ENCODE measurements at regions not wholly inside any gene's neighbourhood (a gene's known extent, or its start where the extent isn't known, plus 50 kb on each side); places are given as distances from the start of the nearest gene placed in this dataset.
A peak's percentile ranks its signal among the peaks of the same experiment; 100 is the strongest.

DNA sequence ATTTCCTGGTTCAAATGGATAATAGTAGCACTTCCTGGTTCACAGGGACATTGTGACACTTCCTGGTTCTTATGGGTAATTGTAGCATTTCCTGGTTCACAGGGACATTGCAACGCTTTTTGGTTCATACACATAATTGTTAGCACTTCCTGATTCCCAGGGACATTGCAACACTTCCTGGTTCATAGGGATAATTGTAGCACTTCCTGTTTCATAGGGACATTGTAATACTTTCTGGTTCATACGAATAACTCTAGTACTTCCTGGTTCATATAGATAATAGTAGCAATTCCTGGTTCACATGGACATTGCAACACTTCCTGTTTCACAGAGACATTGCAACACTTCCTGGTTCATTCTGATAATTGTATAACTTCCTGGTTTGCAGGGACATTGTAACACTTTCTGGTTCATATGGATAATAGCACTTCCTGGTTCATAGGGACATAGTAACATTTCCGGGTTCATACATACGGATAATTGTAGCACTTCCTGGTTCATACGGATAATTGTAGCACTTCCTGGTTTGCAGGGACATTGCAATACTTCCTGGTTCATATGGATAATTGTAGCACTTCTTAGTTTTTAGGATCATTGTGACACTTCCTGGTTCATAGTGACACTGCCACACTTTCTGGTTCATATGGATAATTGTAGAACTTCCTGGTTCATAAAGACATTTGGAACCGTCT, 61.6 kb upstream of the CD99 start:
- TF ChIP-seq, protein P1, sequence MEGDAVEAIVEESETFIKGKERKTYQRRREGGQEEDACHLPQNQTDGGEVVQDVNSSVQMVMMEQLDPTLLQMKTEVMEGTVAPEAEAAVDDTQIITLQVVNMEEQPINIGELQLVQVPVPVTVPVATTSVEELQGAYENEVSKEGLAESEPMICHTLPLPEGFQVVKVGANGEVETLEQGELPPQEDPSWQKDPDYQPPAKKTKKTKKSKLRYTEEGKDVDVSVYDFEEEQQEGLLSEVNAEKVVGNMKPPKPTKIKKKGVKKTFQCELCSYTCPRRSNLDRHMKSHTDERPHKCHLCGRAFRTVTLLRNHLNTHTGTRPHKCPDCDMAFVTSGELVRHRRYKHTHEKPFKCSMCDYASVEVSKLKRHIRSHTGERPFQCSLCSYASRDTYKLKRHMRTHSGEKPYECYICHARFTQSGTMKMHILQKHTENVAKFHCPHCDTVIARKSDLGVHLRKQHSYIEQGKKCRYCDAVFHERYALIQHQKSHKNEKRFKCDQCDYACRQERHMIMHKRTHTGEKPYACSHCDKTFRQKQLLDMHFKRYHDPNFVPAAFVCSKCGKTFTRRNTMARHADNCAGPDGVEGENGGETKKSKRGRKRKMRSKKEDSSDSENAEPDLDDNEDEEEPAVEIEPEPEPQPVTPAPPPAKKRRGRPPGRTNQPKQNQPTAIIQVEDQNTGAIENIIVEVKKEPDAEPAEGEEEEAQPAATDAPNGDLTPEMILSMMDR (conservative IDR thresholded peaks at IDR 0.05; ENCODE audit: low read depth, low read length) = no peak
- no peak for TF ChIP-seq EZH2 (IDR thresholded peaks at IDR 0.05; ENCODE audit: borderline replicate concordance, low read depth, low read length, poor library complexity, severe bottlenecking)
- CTCF ChIA-PET = no interaction called here

DNA sequence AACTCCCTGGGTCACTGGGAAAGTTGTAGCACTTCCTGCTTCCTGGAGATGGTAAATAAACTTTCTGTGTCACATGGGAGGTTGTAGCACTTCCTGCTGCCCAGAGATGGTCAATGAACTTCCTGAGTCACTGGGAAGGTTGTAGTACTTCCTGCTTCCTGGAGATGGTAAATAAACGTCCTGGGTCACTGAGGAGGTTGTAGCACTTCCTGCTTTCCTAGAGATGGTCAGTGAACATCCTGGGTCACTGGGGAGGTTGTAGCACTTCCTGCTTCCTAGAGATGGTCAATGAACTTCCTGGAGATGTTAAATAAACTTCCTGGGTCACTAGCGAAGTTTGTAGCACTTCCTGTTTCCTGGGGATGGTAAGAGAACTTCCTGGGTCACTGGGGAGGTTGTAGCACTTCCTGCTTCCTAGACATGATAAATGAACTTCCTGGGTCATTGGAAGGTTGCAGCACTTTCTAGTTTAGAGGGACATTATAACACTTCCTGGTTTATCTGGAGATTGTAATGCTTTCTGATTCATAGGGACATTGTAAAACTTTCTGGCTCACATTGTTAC, 62.3 kb upstream of the CD99 start:
- Histone ChIP-seq H3K4me1 (ENCODE audit: insufficient read depth, low read length, poor library complexity, severe bottlenecking) (no peaks in the 10 kb centered on the region), H3K27me3 (replicated peaks; ENCODE audit: insufficient read depth, low read depth, low read length, poor library complexity) (no peaks in the 10 kb centered on the region), H3K27ac (ENCODE audit: low read depth, low read length, poor library complexity, severe bottlenecking) (no peak overlapping the region), H3K9me3 (ENCODE audit: low read depth, low read length, poor library complexity, severe bottlenecking) (peaks cover 4% of the 10 kb centered on the region), H3K36me3 (ENCODE audit: insufficient read depth, low read length, poor library complexity, severe bottlenecking) (peaks cover 58% of the 10 kb centered on the region), H3K4me3 (ENCODE audit: low read depth, low read length, poor library complexity, severe bottlenecking) (no peak overlapping the region)
- TF ChIP-seq, protein P1 (conservative IDR thresholded peaks at IDR 0.05; ENCODE audit: low read depth, low read length) = no peak
- no peak for TF ChIP-seq EZH2 (IDR thresholded peaks at IDR 0.05; ENCODE audit: borderline replicate concordance, low read depth, low read length, poor library complexity, severe bottlenecking)
- POLR2A ChIA-PET (ENCODE audit: low non-redundant PET) = no interaction called here
- DNase-seq (ENCODE audit: low spot score) = no peak
- BruUV-seq (replicated peaks) = no TSS peak
- intact Hi-C loops (cut with micrococcal nuclease; ENCODE audit: unreplicated experiment) = no loop called here
- CTCF ChIA-PET = no interaction called here

More for the DNA sequence above, 61.6 kb upstream of the CD99 start:
- DNase-seq (ENCODE audit: low spot score) = no peak
- intact Hi-C loops (cut with micrococcal nuclease; ENCODE audit: unreplicated experiment) = no loop called here
- H3K4me3 ChIP-seq (ENCODE audit: low read depth, low read length, poor library complexity, severe bottlenecking) = no peak overlapping the region
- no peaks in the 10 kb centered on the region for H3K4me1 ChIP-seq (ENCODE audit: insufficient read depth, low read length, poor library complexity, severe bottlenecking)
- peaks cover 52% of the 10 kb centered on the region for H3K36me3 ChIP-seq (ENCODE audit: insufficient read depth, low read length, poor library complexity, severe bottlenecking)
- no peaks in the 10 kb centered on the region for H3K27me3 ChIP-seq (replicated peaks; ENCODE audit: insufficient read depth, low read depth, low read length, poor library complexity)
- POLR2A ChIA-PET (ENCODE audit: low non-redundant PET) = no interaction called here
- peaks cover 4% of the 10 kb centered on the region for H3K9me3 ChIP-seq (ENCODE audit: low read depth, low read length, poor library complexity, severe bottlenecking)
- H3K27ac ChIP-seq (ENCODE audit: low read depth, low read length, poor library complexity, severe bottlenecking) = no peak overlapping the region
- no TSS peak for BruUV-seq (replicated peaks)

DNA sequence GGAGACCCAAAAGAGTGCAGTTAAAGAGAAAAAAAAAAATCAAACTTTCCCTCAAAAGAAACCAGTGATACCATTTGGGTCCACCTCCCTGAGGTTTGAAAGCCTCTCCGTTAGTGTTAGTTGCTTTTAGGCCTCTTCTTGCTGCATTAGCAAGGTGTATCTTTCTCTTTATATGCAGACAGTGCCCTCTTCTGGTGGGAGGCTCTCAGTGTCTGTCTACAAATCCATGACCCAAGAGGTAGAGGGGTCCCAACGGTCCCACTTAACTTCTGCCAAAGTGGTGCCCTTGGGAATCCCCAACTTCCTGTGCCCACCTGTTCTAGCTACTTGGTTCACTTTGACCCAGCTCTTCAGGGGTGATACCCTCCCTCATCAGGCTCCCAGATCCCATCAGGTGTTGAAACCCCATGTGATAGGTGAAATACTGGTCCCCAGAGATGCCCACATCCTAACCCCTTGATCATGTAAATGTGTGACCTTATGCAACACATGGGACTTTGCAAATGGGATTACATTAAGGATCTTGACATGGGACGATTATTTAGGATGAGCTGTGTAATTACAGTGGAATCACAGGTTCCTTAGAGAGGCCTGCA, 63.7 kb upstream of the CD99 start:
- ChIA-PET CTCF (no interaction called here), POLR2A (ENCODE audit: low non-redundant PET) (no interaction called here)
- intact Hi-C loops (cut with micrococcal nuclease; ENCODE audit: unreplicated experiment) = loop anchor here (2.0 kb wide), 1 partner anchor 979 kb away; no protein-coding TSS in a partner anchor
- Histone ChIP-seq H3K27ac (ENCODE audit: low read depth, low read length, poor library complexity, severe bottlenecking) (no peak overlapping the region), H3K4me3 (ENCODE audit: low read depth, low read length, poor library complexity, severe bottlenecking) (no peak overlapping the region), H3K36me3 (ENCODE audit: insufficient read depth, low read length, poor library complexity, severe bottlenecking) (peaks cover 69% of the 10 kb centered on the region), H3K9me3 (ENCODE audit: low read depth, low read length, poor library complexity, severe bottlenecking) (peaks cover 4% of the 10 kb centered on the region), H3K4me1 (ENCODE audit: insufficient read depth, low read length, poor library complexity, severe bottlenecking) (no peaks in the 10 kb centered on the region), H3K27me3 (replicated peaks; ENCODE audit: insufficient read depth, low read depth, low read length, poor library complexity) (no peaks in the 10 kb centered on the region)
- DNase-seq (ENCODE audit: low spot score) = peak; percentile 74
- TF ChIP-seq EZH2 (IDR thresholded peaks at IDR 0.05; ENCODE audit: borderline replicate concordance, low read depth, low read length, poor library complexity, severe bottlenecking) = no peak
- TF ChIP-seq, protein P1 (conservative IDR thresholded peaks at IDR 0.05; ENCODE audit: low read depth, low read length) = peak; percentile 74
- no TSS peak for BruUV-seq (replicated peaks)

All from A673 (cell line).